Mesothelial cell of epicardium (in vitro differentiated cells): ENCODE measurements at regions not wholly inside any gene's neighbourhood (a gene's known extent, or its start where the extent isn't known, plus 50 kb on each side); places are given as distances from the start of the nearest gene placed in this dataset.

Source experiments
- DNase-seq, 2 experiments: peaks; one replicate each; pipeline ENCODE4 v3.0.0; 2021; ENCODE audit warnings: low spot score in 2 of 2; ENCODE audit not compliant: unreplicated experiment in 2 of 2
- H3K27ac Mint-ChIP-seq: 2 replicates; pipeline ENCODE4 v1.8.0; 2021; ENCODE audit warnings: mixed read lengths
- H3K27me3 Mint-ChIP-seq: 2 replicates; pipeline ENCODE4 v1.8.0; 2021; ENCODE audit warnings: low read depth, mixed read lengths
- H3K36me3 Mint-ChIP-seq: 2 replicates; pipeline ENCODE4 v1.8.0; 2021; ENCODE audit warnings: mixed read lengths
- H3K4me1 Mint-ChIP-seq: 2 replicates; pipeline ENCODE4 v1.8.0; 2021; ENCODE audit warnings: mixed read lengths
- H3K4me3 Mint-ChIP-seq: 2 replicates; pipeline ENCODE4 v1.8.0; 2021; ENCODE audit warnings: mild to moderate bottlenecking, moderate library complexity, mixed read lengths
- H3K9me3 Mint-ChIP-seq: 2 replicates; pipeline ENCODE4 v1.8.0; 2021; ENCODE audit warnings: mixed read lengths
- TF ChIP-seq, protein P1 (sequence below): fragments of 200-600 bp; sonication (generic); IDR thresholded peaks from one replicate; pipeline ENCODE4 v1.5.0; 2021; ENCODE audit warnings: antibody characterized with exemption; ENCODE audit not compliant: unreplicated experiment

DNA sequence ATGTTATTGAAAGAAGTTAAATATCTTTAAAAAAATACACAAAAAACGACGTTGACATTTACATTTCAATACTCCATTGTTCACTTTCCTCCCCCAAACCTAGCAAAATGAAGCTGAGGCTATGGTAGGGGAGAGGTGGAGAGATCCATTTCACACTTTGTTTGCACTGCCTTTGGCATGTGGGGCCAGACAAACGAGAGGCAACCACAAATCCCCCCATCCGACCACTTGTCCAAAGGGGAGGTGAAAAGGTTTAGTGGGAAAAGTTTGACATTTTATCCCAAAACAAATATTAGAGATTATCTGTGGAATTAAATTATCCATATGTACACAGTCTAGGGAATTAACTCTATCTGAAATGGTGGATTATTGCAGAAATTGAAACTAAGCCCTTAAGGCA is 261.7 kb upstream of the FIGN start:
- Mint-ChIP-seq H3K27ac (no peak overlapping the region), H3K4me1 (peaks cover 2% of the 10 kb centered on the region), H3K36me3 (no peaks in the 10 kb centered on the region), H3K27me3 (no peaks in the 10 kb centered on the region), H3K4me3 (no peak overlapping the region), H3K9me3 (no peaks in the 10 kb centered on the region)
- DNase-seq = no peak
- TF ChIP-seq, protein P1, sequence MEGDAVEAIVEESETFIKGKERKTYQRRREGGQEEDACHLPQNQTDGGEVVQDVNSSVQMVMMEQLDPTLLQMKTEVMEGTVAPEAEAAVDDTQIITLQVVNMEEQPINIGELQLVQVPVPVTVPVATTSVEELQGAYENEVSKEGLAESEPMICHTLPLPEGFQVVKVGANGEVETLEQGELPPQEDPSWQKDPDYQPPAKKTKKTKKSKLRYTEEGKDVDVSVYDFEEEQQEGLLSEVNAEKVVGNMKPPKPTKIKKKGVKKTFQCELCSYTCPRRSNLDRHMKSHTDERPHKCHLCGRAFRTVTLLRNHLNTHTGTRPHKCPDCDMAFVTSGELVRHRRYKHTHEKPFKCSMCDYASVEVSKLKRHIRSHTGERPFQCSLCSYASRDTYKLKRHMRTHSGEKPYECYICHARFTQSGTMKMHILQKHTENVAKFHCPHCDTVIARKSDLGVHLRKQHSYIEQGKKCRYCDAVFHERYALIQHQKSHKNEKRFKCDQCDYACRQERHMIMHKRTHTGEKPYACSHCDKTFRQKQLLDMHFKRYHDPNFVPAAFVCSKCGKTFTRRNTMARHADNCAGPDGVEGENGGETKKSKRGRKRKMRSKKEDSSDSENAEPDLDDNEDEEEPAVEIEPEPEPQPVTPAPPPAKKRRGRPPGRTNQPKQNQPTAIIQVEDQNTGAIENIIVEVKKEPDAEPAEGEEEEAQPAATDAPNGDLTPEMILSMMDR = no peak

- Mint-ChIP-seq H3K4me3 (no peak overlapping the region), H3K27me3 (no peaks in the 10 kb centered on the region), H3K36me3 (no peaks in the 10 kb centered on the region), H3K4me1 (no peaks in the 10 kb centered on the region), H3K27ac (no peak overlapping the region), H3K9me3 (no peaks in the 10 kb centered on the region)
- TF ChIP-seq, protein P1 = no peak
- DNase-seq = no peak
Observed at GRCh38 chr2:163990541-163990940, 254.7 kb upstream of the FIGN start.

DNA sequence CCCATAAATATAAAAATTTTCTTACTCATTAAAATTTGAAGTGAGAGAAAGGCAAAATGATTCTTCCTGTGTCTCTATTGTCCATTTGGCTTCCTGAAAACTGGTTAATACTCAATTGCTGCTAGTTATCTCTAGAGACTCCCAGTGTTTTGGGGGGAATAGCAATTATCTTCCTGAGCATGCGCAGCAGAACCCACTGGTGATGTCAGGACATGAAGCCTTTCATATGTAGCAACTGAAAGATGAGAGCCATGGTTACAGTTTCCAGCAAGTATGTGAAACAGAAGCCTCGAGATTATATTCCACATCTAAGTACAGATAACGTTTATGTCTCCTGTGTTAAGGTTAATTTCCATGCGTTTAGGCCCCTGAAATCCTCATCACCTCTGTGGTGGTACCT is 254.3 kb upstream of the FIGN start:
- H3K4me3 Mint-ChIP-seq = no peak overlapping the region
- TF ChIP-seq, protein P1 = no peak
- no peaks in the 10 kb centered on the region for H3K4me1 Mint-ChIP-seq
- no peaks in the 10 kb centered on the region for H3K36me3 Mint-ChIP-seq
- H3K27me3 Mint-ChIP-seq = no peaks in the 10 kb centered on the region
- H3K27ac Mint-ChIP-seq = no peak overlapping the region
- no peak for DNase-seq
- H3K9me3 Mint-ChIP-seq = no peaks in the 10 kb centered on the region

DNA sequence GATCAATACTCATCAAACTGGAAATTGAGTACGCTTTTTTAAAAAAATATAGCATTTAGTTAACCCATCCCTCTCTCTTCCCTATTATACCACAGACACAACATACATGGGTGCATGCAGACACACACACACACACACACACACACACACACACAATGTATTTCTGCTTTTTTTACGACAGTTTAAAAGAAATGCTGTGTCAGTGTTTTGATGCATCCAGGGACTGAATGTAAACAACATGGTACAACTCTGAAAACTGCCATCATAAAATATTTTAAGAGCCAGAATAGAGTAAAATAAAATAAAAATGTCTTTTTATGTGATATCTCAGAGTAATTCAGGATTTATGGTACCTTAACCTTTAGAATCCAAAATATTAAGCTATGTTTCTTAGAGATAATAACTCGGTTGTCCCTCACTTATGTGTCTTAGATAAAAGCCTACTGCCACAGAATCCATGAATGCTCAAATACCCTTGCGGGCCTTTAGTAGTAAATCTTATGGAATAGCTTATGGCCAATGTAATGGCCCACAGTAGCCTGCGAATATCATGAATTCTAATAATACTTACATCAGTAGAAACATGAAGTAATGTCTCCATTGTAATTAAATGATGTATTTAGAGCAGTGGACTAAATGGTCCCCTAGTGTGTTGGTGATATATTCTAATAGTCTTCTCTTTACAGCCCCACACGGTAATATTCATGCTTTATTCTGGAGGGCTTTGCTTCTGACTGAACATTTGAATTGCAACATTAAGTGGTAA is 251.6 kb upstream of the FIGN start:
- Mint-ChIP-seq H3K27ac (no peak overlapping the region), H3K4me1 (no peaks in the 10 kb centered on the region)

DNA sequence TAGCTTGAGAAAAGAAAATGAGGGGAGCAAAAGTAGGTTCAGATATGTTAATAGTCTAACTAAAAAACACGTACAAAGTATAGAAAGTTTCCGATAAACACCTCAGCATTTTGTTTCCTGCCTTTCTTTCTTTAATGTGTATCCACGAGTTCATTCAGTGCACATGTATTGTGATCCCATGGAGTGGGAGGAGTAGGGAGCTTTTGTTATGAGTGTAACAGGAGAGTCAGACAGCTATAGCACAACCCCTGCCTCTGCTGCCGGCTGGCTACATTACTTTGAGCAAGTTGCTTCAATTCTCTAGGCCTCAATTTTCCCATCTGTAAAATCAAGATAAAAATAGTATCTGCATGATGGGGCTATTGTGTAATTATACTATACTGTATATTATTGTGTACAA is 249.2 kb upstream of the FIGN start:
- Mint-ChIP-seq H3K36me3 (no peaks in the 10 kb centered on the region), H3K27ac (no peak overlapping the region), H3K27me3 (no peaks in the 10 kb centered on the region), H3K9me3 (no peaks in the 10 kb centered on the region), H3K4me1 (no peaks in the 10 kb centered on the region), H3K4me3 (no peak overlapping the region)
- TF ChIP-seq, protein P1 = no peak
- DNase-seq = no peak

More for the DNA sequence above, 251.6 kb upstream of the FIGN start:
- TF ChIP-seq, protein P1 = no peak
- Mint-ChIP-seq H3K4me3 (no peak overlapping the region), H3K9me3 (no peaks in the 10 kb centered on the region), H3K36me3 (no peaks in the 10 kb centered on the region), H3K27me3 (no peaks in the 10 kb centered on the region)
- DNase-seq = no peak

DNA sequence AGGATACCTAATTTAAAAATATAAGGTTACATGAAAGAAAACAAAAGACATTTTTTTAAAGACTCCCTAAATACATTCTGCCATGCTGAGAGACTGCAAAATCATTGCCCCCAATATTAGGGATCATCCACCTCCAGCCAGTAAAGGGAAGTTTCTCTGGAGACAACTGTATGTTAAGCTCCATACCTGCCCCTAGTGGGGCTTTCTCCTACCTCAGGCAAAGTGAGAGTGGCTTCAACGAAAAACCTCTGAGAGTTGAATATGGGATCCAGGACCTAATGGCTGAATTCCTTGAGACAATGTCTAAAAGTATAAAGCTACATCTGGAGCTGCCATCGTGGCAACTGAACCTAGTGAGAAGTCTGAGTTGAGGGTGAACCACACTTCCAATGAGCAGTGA is 248.1 kb upstream of the FIGN start:
- TF ChIP-seq, protein P1 = no peak
- Mint-ChIP-seq H3K4me1 (no peaks in the 10 kb centered on the region), H3K36me3 (no peaks in the 10 kb centered on the region), H3K4me3 (no peak overlapping the region), H3K27ac (no peak overlapping the region), H3K27me3 (no peaks in the 10 kb centered on the region), H3K9me3 (no peaks in the 10 kb centered on the region)
- no peak for DNase-seq
